PFSK-1 (cell line): ENCODE measurements at regions not wholly inside any gene's neighbourhood (a gene's known extent, or its start where the extent isn't known, plus 50 kb on each side); places are given as distances from the start of the nearest gene placed in this dataset.

Experiments used
- FOXP2 ChIP-seq: optimal IDR thresholded peaks from 2 replicates; pipeline ENCODE3; 2011; ENCODE audit warnings: borderline replicate concordance, control low read depth, inconsistent platforms; ENCODE audit not compliant: insufficient read depth; ENCODE audit errors: extremely low read length, extremely low read depth
- POLR2AphosphoS5 ChIP-seq: IDR thresholded peaks from 2 replicates; pipeline ENCODE4 v1.6.1; 2012; ENCODE audit warnings: low read depth, mild to moderate bottlenecking, control low read depth, low read length, moderate library complexity
- SIN3A ChIP-seq: IDR thresholded peaks from 2 replicates; pipeline ENCODE4 v1.6.1; 2012; ENCODE audit warnings: mild to moderate bottlenecking, low read length, moderate library complexity, borderline replicate concordance; ENCODE audit not compliant: insufficient read depth
- TAF1 ChIP-seq: IDR thresholded peaks from 2 replicates; pipeline ENCODE4 v1.6.1; 2012; ENCODE audit warnings: low read length, control low read depth, borderline replicate concordance; ENCODE audit not compliant: insufficient read depth
- TF ChIP-seq, protein P1 (sequence below), 2 experiments: IDR thresholded peaks; 2 replicates each; pipeline versions ENCODE4 v1.6.1 to v1.8.0; 2011 to 2012; ENCODE audit warnings: low read depth in 2 of 2, low read length in 2 of 2, control low read depth in 1 of 2, inconsistent platforms in 1 of 2, mild to moderate bottlenecking in 1 of 2, moderate library complexity in 1 of 2; ENCODE audit not compliant: insufficient read depth in 1 of 2

- TF ChIP-seq FOXP2, result no peak
- no peak for TF ChIP-seq SIN3A
- no peak for TF ChIP-seq TAF1
- no peak for TF ChIP-seq POLR2AphosphoS5
- TF ChIP-seq, protein P1, sequence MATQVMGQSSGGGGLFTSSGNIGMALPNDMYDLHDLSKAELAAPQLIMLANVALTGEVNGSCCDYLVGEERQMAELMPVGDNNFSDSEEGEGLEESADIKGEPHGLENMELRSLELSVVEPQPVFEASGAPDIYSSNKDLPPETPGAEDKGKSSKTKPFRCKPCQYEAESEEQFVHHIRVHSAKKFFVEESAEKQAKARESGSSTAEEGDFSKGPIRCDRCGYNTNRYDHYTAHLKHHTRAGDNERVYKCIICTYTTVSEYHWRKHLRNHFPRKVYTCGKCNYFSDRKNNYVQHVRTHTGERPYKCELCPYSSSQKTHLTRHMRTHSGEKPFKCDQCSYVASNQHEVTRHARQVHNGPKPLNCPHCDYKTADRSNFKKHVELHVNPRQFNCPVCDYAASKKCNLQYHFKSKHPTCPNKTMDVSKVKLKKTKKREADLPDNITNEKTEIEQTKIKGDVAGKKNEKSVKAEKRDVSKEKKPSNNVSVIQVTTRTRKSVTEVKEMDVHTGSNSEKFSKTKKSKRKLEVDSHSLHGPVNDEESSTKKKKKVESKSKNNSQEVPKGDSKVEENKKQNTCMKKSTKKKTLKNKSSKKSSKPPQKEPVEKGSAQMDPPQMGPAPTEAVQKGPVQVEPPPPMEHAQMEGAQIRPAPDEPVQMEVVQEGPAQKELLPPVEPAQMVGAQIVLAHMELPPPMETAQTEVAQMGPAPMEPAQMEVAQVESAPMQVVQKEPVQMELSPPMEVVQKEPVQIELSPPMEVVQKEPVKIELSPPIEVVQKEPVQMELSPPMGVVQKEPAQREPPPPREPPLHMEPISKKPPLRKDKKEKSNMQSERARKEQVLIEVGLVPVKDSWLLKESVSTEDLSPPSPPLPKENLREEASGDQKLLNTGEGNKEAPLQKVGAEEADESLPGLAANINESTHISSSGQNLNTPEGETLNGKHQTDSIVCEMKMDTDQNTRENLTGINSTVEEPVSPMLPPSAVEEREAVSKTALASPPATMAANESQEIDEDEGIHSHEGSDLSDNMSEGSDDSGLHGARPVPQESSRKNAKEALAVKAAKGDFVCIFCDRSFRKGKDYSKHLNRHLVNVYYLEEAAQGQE (IDR thresholded peaks at IDR 0.05; ENCODE audit: insufficient read depth in 1 of 2, low read depth in 2 of 2, low read length in 2 of 2), result no peak
These were observed 189.3 kb downstream of the NFKBIZ start for GRCh38 chr3:102038477-102039142.

DNA sequence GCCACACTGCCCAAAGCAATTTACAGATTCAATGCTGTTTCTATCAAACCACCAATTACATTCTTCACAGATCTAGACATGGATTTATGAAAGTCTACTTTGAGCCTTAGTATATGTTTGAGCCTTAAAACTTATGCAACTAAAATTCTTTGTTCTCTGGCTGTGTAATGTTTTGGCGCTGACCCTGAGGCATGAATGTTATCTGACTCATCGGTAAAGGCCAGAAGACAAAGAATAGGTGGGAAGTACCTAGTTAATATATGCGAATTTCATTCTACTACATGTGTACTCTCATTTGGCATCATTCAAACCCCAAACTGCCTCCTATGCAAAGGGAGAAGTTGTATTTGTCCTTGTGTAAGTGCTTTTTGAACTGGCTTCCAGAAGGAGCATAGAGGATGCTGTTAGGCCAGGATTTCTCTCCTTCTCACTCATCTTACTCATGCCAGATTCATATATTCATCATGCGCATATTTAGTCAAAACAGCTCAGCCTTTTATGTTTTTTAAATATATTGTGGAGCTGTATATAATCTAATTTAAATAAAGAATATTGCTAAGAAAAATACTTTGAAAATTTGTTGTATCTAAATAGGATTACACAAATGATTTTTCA lies 204.2 kb downstream of the NFKBIZ start:
- TF ChIP-seq FOXP2 (no peak), TAF1 (no peak), POLR2AphosphoS5 (no peak), SIN3A (no peak)
- TF ChIP-seq, protein P1 (IDR thresholded peaks at IDR 0.05; ENCODE audit: insufficient read depth in 1 of 2, low read depth in 2 of 2, low read length in 2 of 2), result no peak

- no peak for TF ChIP-seq POLR2AphosphoS5
- TF ChIP-seq SIN3A, result no peak
- TF ChIP-seq FOXP2, result no peak
- TF ChIP-seq, protein P1 (IDR thresholded peaks at IDR 0.05; ENCODE audit: insufficient read depth in 1 of 2, low read depth in 2 of 2, low read length in 2 of 2), result no peak
- TF ChIP-seq TAF1, result no peak
These were observed 205.3 kb downstream of the NFKBIZ start for GRCh38 chr3:102054543-102055080.

DNA sequence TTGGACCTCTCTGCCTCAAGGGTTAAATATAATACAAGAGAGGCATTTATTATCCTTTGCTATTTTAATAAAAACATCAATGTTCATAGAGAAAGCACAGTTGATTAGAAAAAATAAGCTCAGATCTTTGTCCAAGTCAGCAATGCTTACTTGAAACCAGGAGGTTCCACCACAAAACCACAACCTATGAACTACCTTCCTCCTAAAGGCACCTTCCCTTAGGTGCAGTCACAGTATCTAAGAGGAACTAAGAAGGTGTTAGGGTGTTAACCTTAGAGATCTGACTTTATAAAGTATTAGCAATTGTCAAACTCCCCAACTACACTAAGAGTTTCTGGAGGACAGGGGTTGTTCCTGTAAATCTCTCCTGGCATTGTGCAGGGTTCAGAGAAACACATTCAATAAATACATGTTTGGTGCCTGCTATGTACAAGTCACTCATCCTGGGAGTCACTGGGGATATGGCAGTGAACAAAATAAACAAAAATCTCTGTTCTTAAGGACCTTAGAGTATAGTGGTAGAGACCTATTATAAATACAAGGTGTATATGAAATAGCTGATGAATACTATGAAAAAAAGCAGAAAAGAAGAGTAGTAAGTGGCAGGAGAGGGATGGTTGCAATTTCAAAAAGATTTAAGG lies 208.6 kb downstream of the NFKBIZ start:
- TF ChIP-seq TAF1 (no peak), POLR2AphosphoS5 (no peak), SIN3A (no peak), FOXP2 (no peak)
- TF ChIP-seq, protein P1 (IDR thresholded peaks at IDR 0.05; ENCODE audit: insufficient read depth in 1 of 2, low read depth in 2 of 2, low read length in 2 of 2), result no peak
